Activated CD8-positive, alpha-beta T cell treated with anti-CD3 and anti-CD28 coated beads for 36 hours (primary cell): ENCODE measurements at regions not wholly inside any gene's neighbourhood (a gene's known extent, or its start where the extent isn't known, plus 50 kb on each side); places are given as distances from the start of the nearest gene placed in this dataset.

Source experiments
- ATAC-seq: fragments of 200-7000 bp; cut with Tn5 transposase; one replicate; pipeline ENCODE4 v1.10.0; 2021; ENCODE audit warnings: mild to moderate bottlenecking, moderate library complexity
- CTCF ChIA-PET: fragments of 350-600 bp; sonication (Branson Sonifier 250); formaldehyde crosslinking; loops from one replicate; lab custom pipeline; 2021; ENCODE audit warnings: antibody characterized with exemption; lab: Charles Lee
- POLR2A ChIA-PET: fragments of 350-600 bp; sonication (Branson Sonifier 250); formaldehyde crosslinking; loops from one replicate; lab custom pipeline; 2021; ENCODE audit warnings: antibody characterized with exemption; lab: Charles Lee
- DNase-seq: peaks from one replicate; pipeline ENCODE4 v3.0.0-alpha.2; 2020
- H3K27ac Mint-ChIP-seq: one replicate; pipeline ENCODE4 v1.8.0; 2021; ENCODE audit warnings: mild to moderate bottlenecking, mixed read lengths
- H3K27me3 Mint-ChIP-seq: one replicate; pipeline ENCODE4 v1.8.0; 2021; ENCODE audit warnings: mixed read lengths
- H3K36me3 Mint-ChIP-seq: one replicate; pipeline ENCODE4 v1.8.0; 2021; ENCODE audit warnings: low read depth, mixed read lengths
- H3K4me1 Mint-ChIP-seq: one replicate; pipeline ENCODE4 v1.8.0; 2021; ENCODE audit warnings: low read depth, mixed read lengths
- H3K4me3 Mint-ChIP-seq: one replicate; pipeline ENCODE4 v1.8.0; 2021; ENCODE audit warnings: mild to moderate bottlenecking, moderate library complexity, mixed read lengths
- H3K9me3 Mint-ChIP-seq: one replicate; pipeline ENCODE4 v1.8.0; 2021; ENCODE audit warnings: mixed read lengths
- CTCF ChIP-seq: fragments of 200-600 bp; IDR thresholded peaks from one replicate; pipeline ENCODE4 v1.8.0; 2022; ENCODE audit warnings: antibody characterized with exemption, mild to moderate bottlenecking
- intact Hi-C: fragments of 100-400 bp; cut with micrococcal nuclease; formaldehyde crosslinking; loops from one replicate; pipeline ENCODE4 v1.10.0; 2022

GRCh38 chr10:23723796-23724195 is 284.9 kb downstream of the OTUD1 start:
- no peak overlapping the region for H3K27ac Mint-ChIP-seq
- H3K4me1 Mint-ChIP-seq: peaks cover 3% of the 10 kb centered on the region
- intact Hi-C loops: no loop called here
- H3K9me3 Mint-ChIP-seq: peaks cover 8% of the 10 kb centered on the region
- H3K27me3 Mint-ChIP-seq: peaks cover 9% of the 10 kb centered on the region
- ChIA-PET CTCF (interaction anchor here (0.9 kb wide), 1 partner anchor 430 kb away, joined by 3 read pairs; no protein-coding TSS in a partner anchor), POLR2A (no interaction called here)
- no peak overlapping the region for H3K4me3 Mint-ChIP-seq
- no peak for DNase-seq
- no peaks in the 10 kb centered on the region for H3K36me3 Mint-ChIP-seq
- no peak for TF ChIP-seq CTCF
- no peak for ATAC-seq

- Mint-ChIP-seq H3K9me3 (peaks cover 8% of the 10 kb centered on the region), H3K27ac (no peak overlapping the region), H3K4me1 (peaks cover 3% of the 10 kb centered on the region), H3K4me3 (no peak overlapping the region), H3K36me3 (no peaks in the 10 kb centered on the region), H3K27me3 (peaks cover 9% of the 10 kb centered on the region)
- POLR2A ChIA-PET: no interaction called here
- DNase-seq: no peak
- no peak for ATAC-seq
- no peak for TF ChIP-seq CTCF
- intact Hi-C loops: no loop called here
- CTCF ChIA-PET: no interaction called here
Observed at GRCh38 chr10:23725548-23725947, 286.7 kb downstream of the OTUD1 start.

GRCh38 chr10:23742368-23742767 is 303.5 kb downstream of the OTUD1 start:
- ChIA-PET POLR2A (no interaction called here), CTCF (no interaction called here)
- no peaks in the 10 kb centered on the region for H3K9me3 Mint-ChIP-seq
- no peak overlapping the region for H3K27ac Mint-ChIP-seq
- peaks cover 8% of the 10 kb centered on the region for H3K27me3 Mint-ChIP-seq
- ATAC-seq: peak; percentile 60
- H3K36me3 Mint-ChIP-seq: no peaks in the 10 kb centered on the region
- no peaks in the 10 kb centered on the region for H3K4me1 Mint-ChIP-seq
- no peak for TF ChIP-seq CTCF
- H3K4me3 Mint-ChIP-seq: no peak overlapping the region
- intact Hi-C loops: no loop called here
- DNase-seq: peak; percentile 26

GRCh38 chr10:23742807-23743206 is 303.9 kb downstream of the OTUD1 start:
- H3K27me3 Mint-ChIP-seq: peaks cover 8% of the 10 kb centered on the region
- ChIA-PET POLR2A (no interaction called here), CTCF (no interaction called here)
- no peaks in the 10 kb centered on the region for H3K36me3 Mint-ChIP-seq
- H3K9me3 Mint-ChIP-seq: no peaks in the 10 kb centered on the region
- H3K4me1 Mint-ChIP-seq: no peaks in the 10 kb centered on the region
- ATAC-seq: no peak
- H3K4me3 Mint-ChIP-seq: no peak overlapping the region
- TF ChIP-seq CTCF: no peak
- DNase-seq: no peak
- no peak overlapping the region for H3K27ac Mint-ChIP-seq
- intact Hi-C loops: no loop called here

GRCh38 chr10:23754179-23754578 is 315.3 kb downstream of the OTUD1 start:
- no peak for TF ChIP-seq CTCF
- POLR2A ChIA-PET: no interaction called here
- CTCF ChIA-PET: no interaction called here
- Mint-ChIP-seq H3K27me3 (peaks cover 8% of the 10 kb centered on the region), H3K4me3 (no peak overlapping the region), H3K36me3 (no peaks in the 10 kb centered on the region), H3K4me1 (no peaks in the 10 kb centered on the region), H3K27ac (no peak overlapping the region), H3K9me3 (no peaks in the 10 kb centered on the region)
- intact Hi-C loops: no loop called here
- no peak for DNase-seq
- ATAC-seq: no peak
